NOMO-1 (cell line): ENCODE measurements at regions not wholly inside any gene's neighbourhood (a gene's known extent, or its start where the extent isn't known, plus 50 kb on each side); places are given as distances from the start of the nearest gene placed in this dataset.

Source experiments
- DNase-seq, 2 experiments: peaks; one replicate each; lab custom pipeline; 2025; ENCODE audit not compliant: unreplicated experiment in 2 of 2; lab: John Stamatoyannopoulos, UW

GRCh38 chr17:13407381-13407780 is 194.3 kb downstream of the HS3ST3A1 start:
- no peak for DNase-seq

- DNase-seq: no peak
Measured at GRCh38 chr17:13405807-13406206, 195.9 kb downstream of the HS3ST3A1 start.

GRCh38 chr17:13405080-13405479 is 196.6 kb downstream of the HS3ST3A1 start:
- DNase-seq: no peak

GRCh38 chr17:13403982-13404946 is 197.5 kb downstream of the HS3ST3A1 start:
- DNase-seq: no peak

- peak; percentile 3 to 7 for DNase-seq
Measured at GRCh38 chr17:13400491-13400890, 201.2 kb downstream of the HS3ST3A1 start.

GRCh38 chr17:13398853-13399252 is 202.9 kb downstream of the HS3ST3A1 start:
- no peak for DNase-seq

GRCh38 chr17:13398091-13398490 is 203.6 kb downstream of the HS3ST3A1 start:
- DNase-seq: no peak

GRCh38 chr17:13395862-13396261 is 205.9 kb downstream of the HS3ST3A1 start:
- DNase-seq: peak; percentile 18 to 54

GRCh38 chr17:13395346-13395745 is 206.4 kb downstream of the HS3ST3A1 start:
- DNase-seq: peak in 1 of 2 experiments; percentile 21

- DNase-seq: no peak
Measured at GRCh38 chr17:13393841-13394710, 207.7 kb downstream of the HS3ST3A1 start.

GRCh38 chr17:13387952-13388351 is 213.8 kb downstream of the HS3ST3A1 start:
- DNase-seq: no peak

GRCh38 chr17:13387236-13387635 is 214.5 kb downstream of the HS3ST3A1 start:
- DNase-seq: no peak

- peak; percentile 36 to 89 for DNase-seq
Measured at GRCh38 chr17:13385481-13385911, 216.2 kb downstream of the HS3ST3A1 start.

- no peak for DNase-seq
Measured at GRCh38 chr17:13384626-13385025, 217.1 kb downstream of the HS3ST3A1 start.

- DNase-seq: no peak
Measured at GRCh38 chr17:13378361-13378760, 223.4 kb downstream of the HS3ST3A1 start.

- no peak for DNase-seq
Measured at GRCh38 chr17:13374203-13375143, 227.3 kb downstream of the HS3ST3A1 start.

GRCh38 chr17:13372432-13372831 is 229.3 kb downstream of the HS3ST3A1 start:
- DNase-seq: no peak

GRCh38 chr17:13367154-13367553 is 234.6 kb downstream of the HS3ST3A1 start:
- DNase-seq: no peak

- DNase-seq: no peak
Measured at GRCh38 chr17:13365331-13365730, 236.4 kb downstream of the HS3ST3A1 start.

GRCh38 chr17:13363771-13364170 is 238.0 kb downstream of the HS3ST3A1 start:
- DNase-seq: no peak
